Vagina (tissue), 2 donors: ENCODE measurements at regions not wholly inside any gene's neighbourhood (a gene's known extent, or its start where the extent isn't known, plus 50 kb on each side); places are given as distances from the start of the nearest gene placed in this dataset.

Experiments
- DNase-seq, 2 donors: peaks; one replicate each; pipeline ENCODE4 v3.0.0-alpha.2; 2017; ENCODE audit errors: extremely low spot score in 2 of 2
- H3K27ac ChIP-seq: fragments of 200-600 bp; sonication (generic); one replicate; pipeline ENCODE4 v1.5.1; 2019
- H3K27me3 ChIP-seq: fragments of 200-600 bp; sonication (generic); one replicate; pipeline ENCODE4 v1.5.1; 2019
- H3K36me3 ChIP-seq, 2 donors: fragments of 200-600 bp; sonication (generic); one replicate each; pipeline ENCODE4 v1.5.1; 2017 to 2019
- H3K4me1 ChIP-seq: fragments of 200-600 bp; sonication (generic); one replicate; pipeline ENCODE4 v1.5.1; 2019
- H3K4me3 ChIP-seq, 2 donors: fragments of 200-600 bp; sonication (generic); 1 replicate in 1 of 2; 2 replicates in 1 of 2; pipeline ENCODE4 v1.5.1; 2016 to 2019
- H3K9me3 ChIP-seq: fragments of 200-600 bp; sonication (generic); one replicate; pipeline ENCODE4 v1.5.1; 2019
- CTCF ChIP-seq, 3 experiments: fragments of 450-650 bp in 2 of 3; fragments of 200-600 bp in 1 of 3; sonication (generic) in 1 of 3; IDR thresholded peaks; one replicate each; pipeline ENCODE4 v1.5.1; 2017 to 2019; ENCODE audit warnings: antibody characterized with exemption in 3 of 3, mild to moderate bottlenecking in 2 of 3, moderate library complexity in 2 of 3
- POLR2A ChIP-seq, 2 donors: fragments of 450-650 bp; IDR thresholded peaks; one replicate each; pipeline ENCODE4 v1.6.1; 2017; ENCODE audit warnings: antibody characterized with exemption in 2 of 2, mild to moderate bottlenecking in 2 of 2, moderate library complexity in 2 of 2
- POLR2AphosphoS5 ChIP-seq, 2 donors: sonication (generic); formaldehyde crosslinking; IDR thresholded peaks; one replicate each; pipeline ENCODE4 v1.9.0; 2017; ENCODE audit warnings: antibody characterized with exemption in 2 of 2, mild to moderate bottlenecking in 2 of 2, low read depth in 1 of 2; ENCODE audit not compliant: insufficient read depth in 1 of 2
- intact Hi-C: fragments of 100-400 bp; cut with DNase I; formaldehyde crosslinking; loops from one replicate; pipeline ENCODE4 v1.15.1; 2023

- Histone ChIP-seq H3K4me3 (no peak overlapping the region), H3K36me3 (no peaks in the 10 kb centered on the region), H3K27ac (peak overlapping the region; percentile 70), H3K4me1 (peaks cover 29% of the 10 kb centered on the region), H3K27me3 (no peaks in the 10 kb centered on the region), H3K9me3 (no peaks in the 10 kb centered on the region)
- no peak for DNase-seq
- TF ChIP-seq POLR2AphosphoS5 (IDR thresholded peaks at IDR 0.05; ENCODE audit: insufficient read depth in 1 of 2, low read depth in 1 of 2) (no peak), CTCF (IDR thresholded peaks at IDR 0.05) (no peak), POLR2A (IDR thresholded peaks at IDR 0.05) (no peak)
- intact Hi-C loops: no loop called here
Measured at GRCh38 chr10:63700631-63701156, 179.5 kb downstream of the REEP3 start.

GRCh38 chr10:63702092-63702491 is 180.9 kb downstream of the REEP3 start:
- H3K27me3 ChIP-seq: no peaks in the 10 kb centered on the region
- no peaks in the 10 kb centered on the region for H3K9me3 ChIP-seq
- no peak overlapping the region for H3K4me3 ChIP-seq
- no peak for DNase-seq
- intact Hi-C loops: no loop called here
- no peak for TF ChIP-seq POLR2A (IDR thresholded peaks at IDR 0.05)
- no peak for TF ChIP-seq POLR2AphosphoS5 (IDR thresholded peaks at IDR 0.05; ENCODE audit: insufficient read depth in 1 of 2, low read depth in 1 of 2)
- TF ChIP-seq CTCF (IDR thresholded peaks at IDR 0.05): no peak
- no peak overlapping the region for H3K27ac ChIP-seq
- no peaks in the 10 kb centered on the region for H3K36me3 ChIP-seq
- peaks cover 37% of the 10 kb centered on the region for H3K4me1 ChIP-seq

GRCh38 chr10:63703113-63703670 is 182.0 kb downstream of the REEP3 start:
- DNase-seq: no peak
- peaks cover 46% of the 10 kb centered on the region for H3K4me1 ChIP-seq
- TF ChIP-seq POLR2AphosphoS5 (IDR thresholded peaks at IDR 0.05; ENCODE audit: insufficient read depth in 1 of 2, low read depth in 1 of 2) (no peak), POLR2A (IDR thresholded peaks at IDR 0.05) (no peak), CTCF (IDR thresholded peaks at IDR 0.05) (no peak)
- H3K4me3 ChIP-seq: no peak overlapping the region
- intact Hi-C loops: no loop called here
- no peaks in the 10 kb centered on the region for H3K9me3 ChIP-seq
- H3K27me3 ChIP-seq: no peaks in the 10 kb centered on the region
- no peaks in the 10 kb centered on the region for H3K36me3 ChIP-seq
- no peak overlapping the region for H3K27ac ChIP-seq

GRCh38 chr10:63703740-63704345 is 182.6 kb downstream of the REEP3 start:
- H3K4me3 ChIP-seq: no peak overlapping the region
- intact Hi-C loops: no loop called here
- H3K4me1 ChIP-seq: peaks cover 46% of the 10 kb centered on the region
- no peak for DNase-seq
- no peak overlapping the region for H3K27ac ChIP-seq
- no peaks in the 10 kb centered on the region for H3K9me3 ChIP-seq
- H3K27me3 ChIP-seq: no peaks in the 10 kb centered on the region
- TF ChIP-seq POLR2A (IDR thresholded peaks at IDR 0.05): no peak
- TF ChIP-seq POLR2AphosphoS5 (IDR thresholded peaks at IDR 0.05; ENCODE audit: insufficient read depth in 1 of 2, low read depth in 1 of 2): no peak
- no peak for TF ChIP-seq CTCF (IDR thresholded peaks at IDR 0.05)
- no peaks in the 10 kb centered on the region for H3K36me3 ChIP-seq

- Histone ChIP-seq H3K27me3 (no peaks in the 10 kb centered on the region), H3K4me1 (peaks cover 45% of the 10 kb centered on the region), H3K27ac (peak overlapping the region; percentile 69), H3K36me3 (no peaks in the 10 kb centered on the region), H3K9me3 (no peaks in the 10 kb centered on the region), H3K4me3 (no peak overlapping the region)
- DNase-seq: no peak
- TF ChIP-seq POLR2A (IDR thresholded peaks at IDR 0.05) (no peak), POLR2AphosphoS5 (IDR thresholded peaks at IDR 0.05; ENCODE audit: insufficient read depth in 1 of 2, low read depth in 1 of 2) (peak; percentile 52 to 100)
- intact Hi-C loops: no loop called here
Measured at GRCh38 chr10:63707254-63707910, 186.2 kb downstream of the REEP3 start.
